Neural progenitor cell (in vitro differentiated cells): ENCODE measurements at regions not wholly inside any gene's neighbourhood (a gene's known extent, or its start where the extent isn't known, plus 50 kb on each side); places are given as distances from the start of the nearest gene placed in this dataset.

Experiments
- DNase-seq: peaks from one replicate; pipeline ENCODE4 v3.0.0-alpha.2; 2016; ENCODE audit warnings: low spot score
- H2AFZ ChIP-seq: fragments of 200-600 bp; sonication (generic); replicated peaks from 2 replicates; pipeline ENCODE4 v1.6.1; 2016; ENCODE audit warnings: antibody characterized with exemption
- H3F3A ChIP-seq: fragments of 200-600 bp; sonication (generic); 2 replicates; pipeline ENCODE4 v1.6.1; 2016; ENCODE audit warnings: antibody characterized with exemption, low read depth
- H3K27ac ChIP-seq: fragments of 200-600 bp; sonication (generic); 2 replicates; pipeline ENCODE4 v1.5.1; 2016; ENCODE audit warnings: mild to moderate bottlenecking
- H3K27me3 ChIP-seq: fragments of 200-600 bp; sonication (generic); 2 replicates; pipeline ENCODE4 v1.6.1; 2016; ENCODE audit warnings: mild to moderate bottlenecking, moderate library complexity
- H3K36me3 ChIP-seq: fragments of 200-600 bp; sonication (generic); 2 replicates; pipeline ENCODE4 v1.5.1; 2016
- H3K4me1 ChIP-seq: fragments of 200-600 bp; sonication (generic); 2 replicates; pipeline ENCODE4 v1.6.1; 2016; ENCODE audit warnings: mixed run types
- H3K4me2 ChIP-seq: fragments of 200-600 bp; sonication (generic); 2 replicates; pipeline ENCODE4 v1.6.1; 2016
- H3K4me3 ChIP-seq: fragments of 200-600 bp; sonication (generic); 2 replicates; pipeline ENCODE4 v1.5.1; 2016
- H3K79me2 ChIP-seq: fragments of 200-600 bp; sonication (generic); 2 replicates; pipeline ENCODE4 v1.6.1; 2016; ENCODE audit warnings: low read depth
- H3K9ac ChIP-seq: fragments of 200-600 bp; sonication (generic); 2 replicates; pipeline ENCODE4 v1.6.1; 2016
- H3K9me3 ChIP-seq: fragments of 200-600 bp; sonication (generic); 2 replicates; pipeline ENCODE4 v1.5.1; 2016; ENCODE audit warnings: low read depth
- H4K20me1 ChIP-seq: fragments of 200-600 bp; sonication (generic); 2 replicates; pipeline ENCODE4 v1.6.1; 2016; ENCODE audit warnings: low read depth
- H3K27ac Mint-ChIP-seq: 3 replicates; pipeline ENCODE4 v1.8.0; 2021; ENCODE audit warnings: mixed read lengths
- H3K27me3 Mint-ChIP-seq: 2 replicates; pipeline ENCODE4 v1.8.0; 2022; ENCODE audit warnings: low read depth, mild to moderate bottlenecking, inconsistent platforms, moderate library complexity, mixed read lengths; ENCODE audit not compliant: insufficient read depth
- H3K36me3 Mint-ChIP-seq: 3 replicates; pipeline ENCODE4 v1.8.0; 2021; ENCODE audit warnings: mixed read lengths
- H3K4me1 Mint-ChIP-seq: 3 replicates; pipeline ENCODE4 v1.8.0; 2021; ENCODE audit warnings: mixed read lengths
- H3K4me3 Mint-ChIP-seq: 3 replicates; pipeline ENCODE4 v1.8.0; 2021; ENCODE audit warnings: mild to moderate bottlenecking, moderate library complexity, mixed read lengths
- H3K9me3 Mint-ChIP-seq: 3 replicates; pipeline ENCODE4 v1.8.0; 2020; ENCODE audit warnings: mixed read lengths
- EZH2 ChIP-seq: fragments of 200-600 bp; sonication (generic); IDR thresholded peaks from 2 replicates; pipeline ENCODE4 v1.6.1; 2017; ENCODE audit warnings: antibody characterized with exemption, mild to moderate bottlenecking, moderate library complexity
- EZH2phosphoT487 ChIP-seq: fragments of 200-600 bp; sonication (generic); IDR thresholded peaks from 2 replicates; pipeline ENCODE4 v1.6.1; 2017; ENCODE audit warnings: antibody characterized with exemption
- TF ChIP-seq, protein P1 (sequence below): fragments of 200-600 bp; sonication (generic); IDR thresholded peaks from 2 replicates; pipeline ENCODE4 v1.5.1; 2017; ENCODE audit warnings: antibody characterized with exemption, mild to moderate bottlenecking

DNA sequence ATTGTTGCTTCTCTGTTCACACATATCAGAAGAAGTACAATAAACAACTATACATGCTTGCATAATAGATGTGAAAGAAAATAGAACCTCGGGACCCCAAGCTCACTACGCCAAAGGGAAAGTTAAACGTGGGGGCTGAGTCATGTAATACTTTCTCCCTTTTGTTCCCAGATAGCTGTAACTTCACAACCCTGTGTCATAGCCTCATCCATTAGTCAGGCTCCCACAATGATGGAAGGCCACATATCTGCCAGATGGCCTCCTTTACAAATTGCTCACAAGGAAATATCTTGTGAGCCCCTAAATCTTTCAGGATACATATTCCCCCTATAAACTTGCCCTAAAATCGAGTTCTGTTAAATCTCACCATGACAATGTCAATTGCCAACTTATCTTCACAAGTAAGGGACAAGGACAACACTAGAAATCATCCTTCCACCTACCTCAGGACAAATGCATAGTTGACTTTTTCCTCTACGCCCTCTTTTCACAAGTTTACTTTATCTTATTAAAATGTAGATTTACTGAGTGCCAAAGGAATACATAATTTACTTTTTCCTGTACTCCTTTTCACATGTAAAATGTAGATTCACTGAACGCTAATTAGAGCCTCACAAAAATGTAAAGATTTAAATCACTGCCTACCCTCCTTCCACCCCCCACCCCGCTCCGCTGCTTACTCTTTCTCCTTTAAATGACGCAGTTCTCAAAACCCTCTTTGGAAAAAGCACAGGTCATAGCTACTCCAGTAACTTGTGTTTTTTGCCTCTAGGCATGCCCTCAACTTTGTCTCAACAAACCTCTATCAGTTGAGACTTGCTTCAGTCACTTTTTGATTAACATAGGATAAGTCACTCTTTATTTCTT, 477.1 kb downstream of the DTHD1 start:
- H3K27me3 ChIP-seq: no peaks in the 10 kb centered on the region
- DNase-seq: no peak
- H3K4me1 ChIP-seq: no peaks in the 10 kb centered on the region
- H3K9me3 ChIP-seq: no peaks in the 10 kb centered on the region
- Mint-ChIP-seq H3K4me3 (no peak overlapping the region), H3K27ac (no peak overlapping the region), H3K9me3 (no peaks in the 10 kb centered on the region), H3K27me3 (no peaks in the 10 kb centered on the region), H3K4me1 (peaks cover 4% of the 10 kb centered on the region), H3K36me3 (no peaks in the 10 kb centered on the region)
- no peaks in the 10 kb centered on the region for H3F3A ChIP-seq
- H3K79me2 ChIP-seq: no peaks in the 10 kb centered on the region
- TF ChIP-seq, protein P1, sequence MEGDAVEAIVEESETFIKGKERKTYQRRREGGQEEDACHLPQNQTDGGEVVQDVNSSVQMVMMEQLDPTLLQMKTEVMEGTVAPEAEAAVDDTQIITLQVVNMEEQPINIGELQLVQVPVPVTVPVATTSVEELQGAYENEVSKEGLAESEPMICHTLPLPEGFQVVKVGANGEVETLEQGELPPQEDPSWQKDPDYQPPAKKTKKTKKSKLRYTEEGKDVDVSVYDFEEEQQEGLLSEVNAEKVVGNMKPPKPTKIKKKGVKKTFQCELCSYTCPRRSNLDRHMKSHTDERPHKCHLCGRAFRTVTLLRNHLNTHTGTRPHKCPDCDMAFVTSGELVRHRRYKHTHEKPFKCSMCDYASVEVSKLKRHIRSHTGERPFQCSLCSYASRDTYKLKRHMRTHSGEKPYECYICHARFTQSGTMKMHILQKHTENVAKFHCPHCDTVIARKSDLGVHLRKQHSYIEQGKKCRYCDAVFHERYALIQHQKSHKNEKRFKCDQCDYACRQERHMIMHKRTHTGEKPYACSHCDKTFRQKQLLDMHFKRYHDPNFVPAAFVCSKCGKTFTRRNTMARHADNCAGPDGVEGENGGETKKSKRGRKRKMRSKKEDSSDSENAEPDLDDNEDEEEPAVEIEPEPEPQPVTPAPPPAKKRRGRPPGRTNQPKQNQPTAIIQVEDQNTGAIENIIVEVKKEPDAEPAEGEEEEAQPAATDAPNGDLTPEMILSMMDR: no peak
- TF ChIP-seq EZH2phosphoT487 (no peak), EZH2 (no peak)
- H3K9ac ChIP-seq: no peak overlapping the region
- no peaks in the 10 kb centered on the region for H3K36me3 ChIP-seq
- H4K20me1 ChIP-seq: no peaks in the 10 kb centered on the region
- no peak overlapping the region for H3K4me2 ChIP-seq
- H2AFZ ChIP-seq: no peak overlapping the region
- H3K4me3 ChIP-seq: no peak overlapping the region
- H3K27ac ChIP-seq: no peak overlapping the region

DNA sequence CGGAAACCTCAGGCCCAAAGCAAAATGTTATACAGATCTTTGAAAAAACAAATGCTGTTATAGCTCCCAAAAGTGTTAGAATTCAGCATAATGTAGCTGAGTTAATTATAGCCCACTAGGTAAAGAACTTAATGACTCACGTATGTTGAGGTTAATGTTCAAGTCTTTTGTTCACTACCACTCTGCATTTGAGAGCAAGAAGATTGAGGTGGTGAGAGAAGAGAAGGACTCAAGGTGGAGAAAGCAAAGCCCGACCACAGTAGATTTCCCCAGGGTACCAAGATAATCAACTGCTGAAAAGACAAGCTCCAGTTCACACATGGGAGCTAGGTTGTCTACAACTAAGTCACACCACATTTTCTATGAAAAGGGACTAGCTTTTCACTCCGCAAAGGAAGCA, 480.2 kb downstream of the DTHD1 start:
- Mint-ChIP-seq H3K4me3 (no peak overlapping the region), H3K9me3 (no peaks in the 10 kb centered on the region), H3K36me3 (no peaks in the 10 kb centered on the region), H3K27ac (no peak overlapping the region), H3K27me3 (no peaks in the 10 kb centered on the region), H3K4me1 (peaks cover 4% of the 10 kb centered on the region)
- H3K4me2 ChIP-seq: no peak overlapping the region
- H3K9me3 ChIP-seq: no peaks in the 10 kb centered on the region
- H2AFZ ChIP-seq: no peak overlapping the region
- no peaks in the 10 kb centered on the region for H3K79me2 ChIP-seq
- no peak overlapping the region for H3K4me3 ChIP-seq
- TF ChIP-seq EZH2: no peak
- H3K9ac ChIP-seq: no peak overlapping the region
- no peaks in the 10 kb centered on the region for H3K4me1 ChIP-seq
- H4K20me1 ChIP-seq: no peaks in the 10 kb centered on the region
- no peak overlapping the region for H3K27ac ChIP-seq
- no peak for DNase-seq
- H3F3A ChIP-seq: no peaks in the 10 kb centered on the region
- no peaks in the 10 kb centered on the region for H3K36me3 ChIP-seq
- no peaks in the 10 kb centered on the region for H3K27me3 ChIP-seq

DNA sequence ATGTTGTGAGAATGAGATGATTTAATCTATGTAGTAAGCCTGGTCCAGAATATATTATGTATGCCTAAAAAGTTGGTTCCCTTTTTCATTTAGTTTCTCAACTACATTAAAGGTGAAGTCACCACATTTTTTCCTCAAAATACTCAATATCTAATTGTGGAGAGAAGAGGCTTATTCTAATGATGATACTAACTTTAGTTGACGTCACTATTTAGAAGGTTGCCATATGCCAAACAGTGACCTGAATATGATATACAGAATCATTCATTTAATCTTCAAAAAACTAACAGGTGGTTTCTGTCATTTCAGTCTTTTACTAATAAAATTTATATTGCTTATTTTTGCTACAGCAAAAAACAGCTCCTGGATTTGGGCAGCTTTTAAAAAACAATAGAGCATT, 480.7 kb upstream of the NWD2 start:
- H3K36me3 Mint-ChIP-seq: no peaks in the 10 kb centered on the region
- no peaks in the 10 kb centered on the region for H3K4me1 Mint-ChIP-seq
- TF ChIP-seq, protein P1: no peak
- TF ChIP-seq EZH2 (no peak), EZH2phosphoT487 (no peak)
- no peaks in the 10 kb centered on the region for H3K27me3 Mint-ChIP-seq
- H3K4me3 Mint-ChIP-seq: no peak overlapping the region
- Histone ChIP-seq H3F3A (no peaks in the 10 kb centered on the region), H3K9me3 (no peaks in the 10 kb centered on the region), H3K36me3 (no peaks in the 10 kb centered on the region), H3K4me3 (no peak overlapping the region), H3K27me3 (no peaks in the 10 kb centered on the region), H3K79me2 (no peaks in the 10 kb centered on the region), H3K4me1 (no peaks in the 10 kb centered on the region), H4K20me1 (no peaks in the 10 kb centered on the region), H3K9ac (no peak overlapping the region), H2AFZ (no peak overlapping the region), H3K27ac (no peak overlapping the region), H3K4me2 (no peak overlapping the region)
- no peak overlapping the region for H3K27ac Mint-ChIP-seq
- no peak for DNase-seq
- H3K9me3 Mint-ChIP-seq: no peaks in the 10 kb centered on the region

DNA sequence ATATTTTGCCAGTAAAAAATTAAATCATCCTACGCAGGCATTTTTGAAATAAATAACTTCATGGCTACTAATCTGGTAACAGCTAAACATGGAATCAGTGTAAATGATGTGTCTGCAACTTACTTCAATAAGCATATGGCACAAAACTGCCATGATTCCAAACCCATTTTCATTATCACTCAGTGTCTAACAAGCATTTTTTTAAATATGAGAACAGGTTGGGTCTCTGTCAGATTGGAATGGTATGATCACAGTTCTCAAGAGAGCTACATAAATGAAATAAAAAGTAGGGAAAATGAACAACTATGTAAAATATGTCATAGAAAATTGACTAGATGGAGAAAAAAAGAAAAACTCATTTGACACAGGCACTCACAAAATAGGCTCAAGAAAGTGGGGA, 476.9 kb upstream of the NWD2 start:
- no peaks in the 10 kb centered on the region for H3K4me1 ChIP-seq
- TF ChIP-seq, protein P1: no peak
- TF ChIP-seq EZH2 (no peak), EZH2phosphoT487 (no peak)
- H3K4me3 ChIP-seq: no peak overlapping the region
- H3K79me2 ChIP-seq: no peaks in the 10 kb centered on the region
- no peaks in the 10 kb centered on the region for H3K9me3 Mint-ChIP-seq
- H3K4me3 Mint-ChIP-seq: no peak overlapping the region
- H3K36me3 Mint-ChIP-seq: no peaks in the 10 kb centered on the region
- H3K4me2 ChIP-seq: no peak overlapping the region
- DNase-seq: no peak
- H3F3A ChIP-seq: no peaks in the 10 kb centered on the region
- no peak overlapping the region for H2AFZ ChIP-seq
- no peaks in the 10 kb centered on the region for H3K36me3 ChIP-seq
- H3K27me3 ChIP-seq: no peaks in the 10 kb centered on the region
- no peaks in the 10 kb centered on the region for H4K20me1 ChIP-seq
- H3K27ac ChIP-seq: no peak overlapping the region
- H3K4me1 Mint-ChIP-seq: no peaks in the 10 kb centered on the region
- H3K9ac ChIP-seq: no peak overlapping the region
- no peaks in the 10 kb centered on the region for H3K9me3 ChIP-seq
- H3K27ac Mint-ChIP-seq: no peak overlapping the region
- no peaks in the 10 kb centered on the region for H3K27me3 Mint-ChIP-seq
